K562 (cell line): ENCODE measurements at regions not wholly inside any gene's neighbourhood (a gene's known extent, or its start where the extent isn't known, plus 50 kb on each side); places are given as distances from the start of the nearest gene placed in this dataset.

ENCODE experiments used
- CUX1 ChIP-seq: fragments of 200-800 bp; sonication (Bioruptor generic); IDR thresholded peaks from 2 replicates; pipeline ENCODE4 v1.6.1; 2016; ENCODE audit warnings: missing genetic modification characterization, missing compliant biosample characterization
- EZH2 ChIP-seq: IDR thresholded peaks from 2 replicates; pipeline ENCODE4 v1.6.1; 2012; ENCODE audit warnings: low read depth, mild to moderate bottlenecking, inconsistent platforms, low read length, borderline replicate concordance
- GATAD2B ChIP-seq: fragments of 450-650 bp; IDR thresholded peaks from 2 replicates; pipeline ENCODE4 v1.6.1; 2017; ENCODE audit warnings: mild to moderate bottlenecking, borderline replicate concordance
- GTF3C2 ChIP-seq: IDR thresholded peaks from 3 replicates; pipeline ENCODE4 v1.6.1; 2011; ENCODE audit warnings: borderline replicate concordance, mild to moderate bottlenecking, moderate library complexity; ENCODE audit not compliant: insufficient read length; ENCODE audit errors: extremely low read depth
- HDAC8 ChIP-seq: fragments of 450-650 bp; IDR thresholded peaks from 2 replicates; pipeline ENCODE4 v1.6.1; 2016; ENCODE audit warnings: mild to moderate bottlenecking, missing genetic modification characterization, moderate library complexity, missing compliant biosample characterization
- RAD51 ChIP-seq: fragments of 450-650 bp; IDR thresholded peaks from 2 replicates; pipeline ENCODE4 v1.7.1; 2016; ENCODE audit warnings: low read depth, mild to moderate bottlenecking, borderline replicate concordance
- REST ChIP-seq, 2 experiments: fragments of 450-650 bp; formaldehyde crosslinking in 1 of 2; IDR thresholded peaks; 2 replicates each; pipeline versions ENCODE4 v1.4.0 to v1.6.1; 2014 to 2020; ENCODE audit warnings: mild to moderate bottlenecking in 2 of 2, borderline replicate concordance in 1 of 2, low read depth in 1 of 2
- ZNF3 ChIP-seq: fragments of 250-450 bp; sonication (Bioruptor Pico); IDR thresholded peaks from 2 replicates; pipeline ENCODE4 v1.5.0; 2021; ENCODE audit warnings: mild to moderate bottlenecking, moderate library complexity
- ZNF830 ChIP-seq: fragments of 250-450 bp; sonication (Bioruptor Pico); IDR thresholded peaks from 2 replicates; pipeline ENCODE4 v1.5.0; 2021; ENCODE audit warnings: mild to moderate bottlenecking

- TF ChIP-seq RAD51: no peak
- no peak for TF ChIP-seq EZH2
- no peak for TF ChIP-seq ZNF3 (CRISPR knock-in tag)
- TF ChIP-seq GATAD2B: no peak
- TF ChIP-seq HDAC8 (tag): no peak
- TF ChIP-seq ZNF830 (CRISPR knock-in tag): no peak
- no peak for TF ChIP-seq REST (IDR thresholded peaks at IDR 0.05; ENCODE audit: borderline replicate concordance)
- no peak for TF ChIP-seq REST (CRISPR knock-in tag; IDR thresholded peaks at IDR 0.05; ENCODE audit: low read depth)
- TF ChIP-seq GTF3C2: no peak
- no peak for TF ChIP-seq CUX1 (CRISPR knock-in tag)
These were observed 672.1 kb upstream of the FANCL start for GRCh38 chr2:58913082-58913726.
